GM18873 (cell line): ENCODE measurements at regions not wholly inside any gene's neighbourhood (a gene's known extent, or its start where the extent isn't known, plus 50 kb on each side); places are given as distances from the start of the nearest gene placed in this dataset.

Experiments
- ATAC-seq: cut with Tn5 transposase; IDR thresholded peaks from one replicate; pipeline ENCODE4 v1.9.1; 2021; ENCODE audit warnings: mild to moderate bottlenecking, moderate library complexity, moderate number of reproducible peaks; ENCODE audit not compliant: unreplicated experiment, low FRiP score

DNA sequence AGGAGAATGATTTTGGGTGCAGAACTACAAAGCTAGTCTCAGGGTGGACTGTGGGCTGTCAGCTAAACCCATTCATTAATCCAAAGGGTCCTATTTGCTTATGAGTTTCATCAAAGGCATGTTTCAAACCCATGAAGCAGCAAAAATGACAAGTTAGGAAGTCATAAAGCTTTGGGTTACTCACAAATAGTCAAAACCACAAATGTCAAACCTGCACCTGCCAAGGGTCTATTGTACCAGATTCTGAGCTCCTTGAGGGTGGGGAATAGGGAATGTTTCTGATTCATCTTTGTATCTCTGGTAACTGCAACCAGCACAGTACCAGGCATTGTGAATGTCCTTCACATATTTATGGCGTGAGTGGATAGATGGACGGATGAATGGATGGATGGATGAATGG lies 317.7 kb downstream of the MAF start:
- no peak for ATAC-seq

DNA sequence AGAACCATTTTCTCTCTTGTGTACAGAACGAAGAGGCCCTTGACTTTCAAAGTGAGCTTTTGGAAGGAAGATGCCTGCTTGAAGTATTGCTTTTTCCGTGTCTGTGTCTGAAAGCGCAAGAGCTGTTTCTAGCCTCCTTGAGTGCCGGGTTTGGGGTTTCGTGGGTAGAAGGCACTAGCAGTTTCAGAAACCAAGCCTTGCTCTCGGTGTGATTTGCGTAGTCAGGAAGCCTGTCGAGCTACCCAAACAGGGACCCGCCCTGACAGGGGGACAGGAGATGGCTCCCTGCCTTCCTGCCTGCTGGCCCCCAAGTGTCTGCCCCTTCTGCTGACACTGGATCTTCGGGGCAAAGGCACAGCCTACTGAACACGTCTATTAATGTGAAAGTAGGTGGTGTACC lies 322.0 kb downstream of the MAF start:
- ATAC-seq: no peak

DNA sequence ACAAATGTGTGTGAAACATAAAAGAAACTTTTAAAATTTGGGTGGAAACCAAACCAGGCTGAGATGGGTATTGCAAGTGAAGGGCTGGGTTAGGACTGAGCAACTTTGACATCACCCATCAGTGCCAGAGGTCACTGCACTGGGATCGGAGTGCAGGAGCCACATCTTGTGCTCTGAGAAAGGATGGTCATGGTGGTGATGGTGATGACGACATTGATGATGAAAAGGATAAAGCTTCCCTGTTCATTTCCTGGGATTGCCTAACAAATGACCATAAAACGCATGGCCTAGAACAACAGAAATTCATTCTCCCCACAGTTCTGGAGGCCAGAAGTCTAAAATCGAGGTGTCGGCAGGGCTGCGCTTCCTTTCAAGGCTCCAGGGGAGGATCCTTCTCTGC lies 324.0 kb downstream of the MAF start:
- ATAC-seq: no peak

DNA sequence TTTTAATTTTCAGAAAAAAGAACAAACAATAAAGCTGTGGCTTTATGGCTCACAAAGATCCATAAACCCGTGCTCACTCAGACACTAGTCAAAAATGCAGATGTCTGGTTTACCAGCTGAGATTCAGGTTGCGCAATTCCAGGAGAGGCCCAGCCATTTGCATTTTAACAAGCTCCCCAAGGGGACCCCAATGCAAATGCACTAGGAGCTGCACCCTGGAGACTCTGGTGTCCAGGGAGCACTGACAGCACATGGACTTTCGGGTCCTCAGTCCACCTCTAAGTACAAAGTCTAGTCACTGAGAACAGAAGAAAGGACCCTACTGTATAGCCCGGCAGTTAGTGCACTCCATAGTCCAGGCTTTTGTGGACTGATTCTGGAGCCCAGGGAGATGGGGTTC lies 326.3 kb downstream of the MAF start:
- no peak for ATAC-seq

DNA sequence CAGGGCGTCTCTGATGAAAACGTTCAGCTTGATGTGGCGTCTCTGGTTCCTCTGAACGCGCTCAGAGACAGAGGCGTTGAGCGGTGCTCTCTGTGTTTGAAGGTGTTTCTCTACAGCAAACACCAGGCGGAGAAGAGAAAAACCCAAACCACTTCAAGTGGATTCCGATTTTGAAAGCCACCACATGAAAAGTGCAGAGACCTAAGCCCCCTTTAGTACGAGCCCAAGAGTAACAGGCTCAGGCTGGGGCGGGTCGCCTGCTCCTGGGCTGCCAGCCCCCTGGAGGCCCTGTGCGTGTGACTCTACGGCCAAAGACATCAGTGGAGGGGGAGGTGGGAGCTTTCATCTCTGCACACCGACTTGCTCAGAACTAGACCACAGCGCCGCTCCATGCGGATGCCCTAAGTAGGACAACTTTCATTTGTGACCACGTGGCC lies 328.4 kb downstream of the MAF start:
- no peak for ATAC-seq

DNA sequence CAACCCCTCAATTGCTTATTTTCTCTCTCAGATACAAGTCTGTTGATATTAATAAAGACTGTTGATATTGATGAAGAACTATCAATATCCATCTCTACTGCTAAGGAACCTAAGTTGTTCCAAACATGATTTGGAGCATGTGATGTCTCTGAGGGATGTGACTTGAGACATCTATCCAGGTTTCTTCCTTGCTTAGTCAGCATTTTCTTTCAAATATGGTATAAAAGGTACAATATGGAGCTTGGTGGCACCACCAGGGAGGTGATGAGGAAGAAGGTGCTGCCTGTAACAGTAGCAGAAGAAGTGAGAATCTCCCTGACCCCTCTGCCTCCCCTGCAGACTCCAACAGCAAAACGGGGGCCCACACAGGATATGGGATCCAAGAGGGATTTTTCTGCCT lies 329.0 kb downstream of the MAF start:
- no peak for ATAC-seq

DNA sequence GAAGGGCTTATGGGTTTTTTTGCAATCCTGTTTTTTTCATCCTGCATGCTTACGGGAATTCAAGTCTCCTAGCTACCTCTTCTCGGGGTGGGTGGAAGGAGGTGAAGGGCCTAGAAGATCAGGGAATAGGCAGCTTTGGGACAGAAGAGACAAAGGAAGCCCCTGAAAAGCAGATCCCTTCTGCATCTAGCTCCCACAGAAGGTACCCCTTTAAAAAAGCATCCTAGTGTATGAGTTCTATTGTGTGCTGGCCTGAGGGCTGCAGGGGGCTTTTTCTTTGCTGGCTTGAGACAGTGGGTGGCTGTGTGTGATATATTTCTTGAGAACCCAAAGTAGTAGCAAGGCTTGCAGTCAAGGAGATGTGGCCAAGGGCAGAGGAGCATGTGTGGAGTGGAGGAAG lies 330.5 kb downstream of the MAF start:
- no peak for ATAC-seq

DNA sequence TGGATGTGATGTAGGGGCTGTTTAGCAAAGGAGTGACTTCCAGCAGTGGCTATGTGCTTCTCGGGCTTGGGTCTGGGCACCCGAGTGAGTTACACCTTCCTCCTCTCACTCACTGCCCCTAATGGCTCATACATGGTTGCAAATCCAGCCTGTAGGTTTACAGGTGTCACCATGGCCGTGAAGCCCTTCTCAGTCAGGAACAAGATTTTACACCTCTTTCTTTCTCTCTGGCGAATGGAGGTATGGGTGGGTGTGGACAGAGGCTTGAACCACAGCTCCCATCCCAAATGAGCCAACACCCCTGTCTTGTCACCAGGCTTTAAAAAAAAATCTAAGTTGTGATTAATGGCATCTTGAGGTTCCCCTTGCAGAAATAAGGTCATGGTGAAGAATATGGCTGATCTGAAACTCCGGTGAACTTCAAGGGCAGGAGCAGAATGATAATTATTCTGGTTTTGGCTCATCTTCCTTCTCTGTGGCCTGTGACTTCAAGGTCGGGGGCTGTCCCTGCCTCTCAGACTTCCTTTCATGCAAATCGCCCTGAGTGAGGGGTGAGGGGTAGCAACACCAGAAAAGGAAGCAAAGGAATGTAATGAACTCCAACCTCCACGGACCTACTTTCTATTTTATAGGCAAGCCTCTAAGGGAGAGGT lies 331.2 kb downstream of the MAF start:
- ATAC-seq: peak; percentile 85

DNA sequence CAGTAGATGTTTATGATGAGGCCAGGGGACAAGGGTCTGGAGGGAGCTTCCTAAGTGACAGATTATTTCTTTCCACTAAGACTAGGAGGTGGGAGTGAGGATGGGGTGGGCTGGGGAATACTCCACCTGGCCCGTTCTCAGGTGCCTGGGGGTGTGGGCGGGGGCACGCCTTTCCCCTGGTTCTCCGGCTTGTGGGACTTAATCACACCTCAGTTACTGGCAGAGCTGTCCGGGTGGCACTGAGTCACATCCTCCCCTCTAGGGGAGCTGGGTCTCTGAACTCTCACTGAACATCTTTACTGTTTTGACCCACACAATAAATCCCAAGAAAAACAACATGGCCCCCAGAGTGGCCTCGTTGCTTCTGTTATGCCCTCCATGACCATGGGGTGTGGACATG lies 332.8 kb downstream of the MAF start:
- ATAC-seq: no peak

DNA sequence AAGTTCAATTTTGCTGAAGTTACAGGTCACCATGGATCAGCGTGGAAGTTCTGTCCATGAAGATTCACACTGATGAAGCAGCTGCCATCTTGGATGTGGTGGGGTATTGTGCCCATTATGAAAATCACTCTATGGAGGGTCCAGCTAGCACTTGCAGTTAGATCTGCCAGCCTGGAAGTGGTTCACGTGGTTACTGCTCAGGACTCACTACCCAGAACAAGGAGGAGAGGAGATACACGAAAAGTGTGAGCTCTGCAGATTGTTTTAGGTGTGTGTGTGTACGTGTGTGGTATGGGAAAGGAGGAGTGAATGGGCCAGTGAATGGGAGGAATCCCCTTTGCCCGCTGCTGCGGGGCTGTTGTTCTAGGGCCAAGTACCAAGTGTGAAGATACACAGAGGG lies 333.4 kb downstream of the MAF start:
- no peak for ATAC-seq

DNA sequence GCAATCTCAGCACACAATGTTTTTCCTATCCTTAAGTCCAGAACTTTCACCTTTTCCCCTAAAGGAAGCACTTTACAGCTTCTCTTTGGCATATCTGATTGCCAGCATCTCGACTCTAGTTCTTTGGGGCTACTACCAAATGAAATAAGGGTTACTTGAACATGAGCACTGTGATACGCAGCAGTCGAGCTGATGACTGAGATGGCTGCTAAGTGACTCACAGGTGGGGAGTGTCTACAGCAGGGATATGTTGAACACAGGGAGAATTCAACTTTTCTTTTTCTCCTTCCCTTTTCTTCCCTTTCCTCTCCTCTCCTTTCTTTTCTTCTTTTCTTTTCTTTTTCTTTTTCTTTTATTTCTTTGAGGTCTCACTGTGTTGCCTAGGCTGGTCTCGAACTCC lies 334.8 kb downstream of the MAF start:
- ATAC-seq: no peak

DNA sequence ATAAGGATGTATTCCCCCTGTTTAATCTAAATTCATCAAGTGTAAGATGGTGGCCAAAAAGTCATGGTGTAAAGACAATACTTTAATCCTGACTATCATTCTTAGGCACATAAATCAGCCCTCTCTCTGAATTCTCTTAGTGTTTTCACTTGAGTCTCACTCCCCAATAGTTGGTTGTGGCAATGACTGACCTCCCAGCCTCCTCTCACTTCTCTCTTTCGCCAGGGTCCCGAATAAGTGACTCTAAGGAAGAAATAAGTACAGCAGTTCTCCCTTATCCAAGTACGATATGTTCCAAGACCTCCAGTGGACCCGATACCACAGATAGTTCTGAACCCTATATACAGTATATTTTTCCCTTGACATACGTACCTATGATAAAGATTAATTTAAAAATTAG lies 335.3 kb downstream of the MAF start:
- ATAC-seq: no peak

DNA sequence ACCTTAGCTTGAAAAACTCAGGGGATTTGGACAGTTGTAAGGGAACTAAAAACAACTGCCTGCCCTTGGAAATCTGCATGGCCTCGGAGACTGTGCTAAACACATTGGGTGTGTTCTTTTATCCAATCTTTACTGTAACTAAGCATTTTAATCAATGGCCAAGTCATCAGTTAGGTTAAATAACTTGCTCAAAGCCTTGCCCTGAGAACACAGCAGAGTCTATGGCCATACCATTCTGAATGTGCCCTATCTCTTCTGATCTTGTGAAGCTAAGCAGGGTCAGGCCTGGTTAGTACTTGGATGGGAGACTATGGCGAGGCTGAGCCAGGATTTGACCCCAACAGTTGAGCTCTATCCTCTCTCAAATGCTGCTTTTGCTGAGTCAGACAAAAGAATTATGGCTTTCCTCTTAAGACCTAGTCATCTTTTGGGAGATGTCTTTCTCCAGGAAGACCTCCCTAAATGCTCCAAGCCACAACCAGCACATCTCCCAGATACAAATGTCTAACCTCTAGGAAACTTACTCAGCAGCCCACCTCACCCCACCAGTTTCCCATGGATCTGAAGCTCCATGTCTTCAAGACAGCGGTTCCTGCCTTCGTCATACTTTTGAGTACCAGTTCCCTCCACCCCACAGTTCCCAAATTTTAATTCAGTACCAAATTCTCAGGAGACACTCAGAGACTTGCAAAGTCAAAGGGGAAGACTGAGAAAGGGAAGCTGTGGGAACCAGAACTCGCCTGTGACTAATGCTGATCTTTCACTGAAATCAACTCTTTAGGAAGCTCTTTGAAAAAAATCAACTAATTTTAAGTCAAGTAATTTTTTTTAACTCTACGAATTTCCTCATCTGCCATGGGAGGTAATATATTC lies 336.1 kb downstream of the MAF start:
- ATAC-seq: no peak

DNA sequence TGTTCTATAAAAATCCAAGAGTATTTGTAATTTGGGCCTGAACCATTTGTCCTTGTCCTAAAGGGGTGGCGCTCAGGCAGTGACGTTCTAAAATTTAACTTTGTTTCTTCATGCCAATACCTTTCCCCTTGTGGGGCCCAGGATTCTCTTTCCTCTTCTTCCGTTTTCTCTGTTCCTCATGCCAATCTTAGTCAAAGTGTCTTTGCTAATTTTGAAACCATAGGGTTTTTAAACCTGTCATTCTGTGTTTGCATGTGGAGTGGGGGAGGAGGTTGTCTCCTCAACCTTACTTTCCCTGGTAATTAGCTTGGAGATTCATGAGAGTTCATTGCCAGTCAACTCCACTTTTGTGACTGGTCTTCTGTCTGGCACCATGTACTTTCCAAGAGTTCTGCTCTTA lies 337.1 kb downstream of the MAF start:
- ATAC-seq: no peak
